ENCODE measurements at regions not wholly inside any gene's neighbourhood (a gene's known extent, or its start where the extent isn't known, plus 50 kb on each side); places are given as distances from the start of the nearest gene placed in this dataset.
"Not testable (repeated sequence)": the region's sequence is repeated elsewhere in the genome, so short reads cannot be mapped to it uniquely, and the experiment has no call there.

- DNase-seq: no peak
Measured at GRCh38 chr2:240383871-240384700, 51.4 kb upstream of the GPC1 start.

GRCh38 chr2:240384711-240385450 is 50.6 kb upstream of the GPC1 start:
- DNase-seq: no peak

- not testable (repeated sequence) for DNase-seq
Measured at GRCh38 chr2:240385451-240386161, 49.9 kb upstream of the GPC1 start.
